Activated CD8-positive, alpha-beta T cell treated with anti-CD3 and anti-CD28 coated beads for 36 hours (primary cell): ENCODE measurements at regions not wholly inside any gene's neighbourhood (a gene's known extent, or its start where the extent isn't known, plus 50 kb on each side); places are given as distances from the start of the nearest gene placed in this dataset.
A peak's percentile ranks its signal among the peaks of the same experiment; 100 is the strongest.

ENCODE experiments used
- ATAC-seq: fragments of 200-7000 bp; cut with Tn5 transposase; one replicate; pipeline ENCODE4 v1.10.0; 2021; ENCODE audit warnings: mild to moderate bottlenecking, moderate library complexity
- CTCF ChIA-PET: fragments of 350-600 bp; sonication (Branson Sonifier 250); formaldehyde crosslinking; loops from one replicate; lab custom pipeline; 2021; ENCODE audit warnings: antibody characterized with exemption; lab: Charles Lee
- POLR2A ChIA-PET: fragments of 350-600 bp; sonication (Branson Sonifier 250); formaldehyde crosslinking; loops from one replicate; lab custom pipeline; 2021; ENCODE audit warnings: antibody characterized with exemption; lab: Charles Lee
- DNase-seq: peaks from one replicate; pipeline ENCODE4 v3.0.0-alpha.2; 2020
- H3K27ac Mint-ChIP-seq: one replicate; pipeline ENCODE4 v1.8.0; 2021; ENCODE audit warnings: mild to moderate bottlenecking, mixed read lengths
- H3K27me3 Mint-ChIP-seq: one replicate; pipeline ENCODE4 v1.8.0; 2021; ENCODE audit warnings: mixed read lengths
- H3K36me3 Mint-ChIP-seq: one replicate; pipeline ENCODE4 v1.8.0; 2021; ENCODE audit warnings: low read depth, mixed read lengths
- H3K4me1 Mint-ChIP-seq: one replicate; pipeline ENCODE4 v1.8.0; 2021; ENCODE audit warnings: low read depth, mixed read lengths
- H3K4me3 Mint-ChIP-seq: one replicate; pipeline ENCODE4 v1.8.0; 2021; ENCODE audit warnings: mild to moderate bottlenecking, moderate library complexity, mixed read lengths
- H3K9me3 Mint-ChIP-seq: one replicate; pipeline ENCODE4 v1.8.0; 2021; ENCODE audit warnings: mixed read lengths
- intact Hi-C: fragments of 100-400 bp; cut with micrococcal nuclease; formaldehyde crosslinking; loops from one replicate; pipeline ENCODE4 v1.10.0; 2022
- TF ChIP-seq, protein P1 (sequence below): fragments of 200-600 bp; IDR thresholded peaks from one replicate; pipeline ENCODE4 v1.8.0; 2022; ENCODE audit warnings: antibody characterized with exemption, mild to moderate bottlenecking

DNA sequence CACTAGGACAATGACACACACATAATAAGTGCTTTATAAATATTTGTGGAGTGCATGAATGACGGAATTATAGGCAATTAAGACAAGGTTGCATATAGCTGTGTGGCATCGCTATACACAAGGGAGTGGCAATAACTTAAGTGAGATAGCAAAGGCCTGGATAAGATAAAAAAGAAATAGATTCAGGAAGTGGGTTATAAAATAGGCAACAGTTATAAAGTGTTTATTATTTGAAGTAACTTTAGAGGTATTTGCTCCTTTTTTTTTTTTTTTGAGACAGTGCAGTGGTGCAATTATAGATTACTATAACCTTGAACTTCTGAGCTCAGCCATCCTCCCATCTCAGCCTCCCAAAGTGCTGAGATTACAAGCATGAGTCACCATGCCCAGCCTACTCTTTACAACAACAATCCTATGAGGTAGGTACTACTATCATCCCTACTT lies 75.9 kb upstream of the LOC128125822 start:
- TF ChIP-seq, protein P1, sequence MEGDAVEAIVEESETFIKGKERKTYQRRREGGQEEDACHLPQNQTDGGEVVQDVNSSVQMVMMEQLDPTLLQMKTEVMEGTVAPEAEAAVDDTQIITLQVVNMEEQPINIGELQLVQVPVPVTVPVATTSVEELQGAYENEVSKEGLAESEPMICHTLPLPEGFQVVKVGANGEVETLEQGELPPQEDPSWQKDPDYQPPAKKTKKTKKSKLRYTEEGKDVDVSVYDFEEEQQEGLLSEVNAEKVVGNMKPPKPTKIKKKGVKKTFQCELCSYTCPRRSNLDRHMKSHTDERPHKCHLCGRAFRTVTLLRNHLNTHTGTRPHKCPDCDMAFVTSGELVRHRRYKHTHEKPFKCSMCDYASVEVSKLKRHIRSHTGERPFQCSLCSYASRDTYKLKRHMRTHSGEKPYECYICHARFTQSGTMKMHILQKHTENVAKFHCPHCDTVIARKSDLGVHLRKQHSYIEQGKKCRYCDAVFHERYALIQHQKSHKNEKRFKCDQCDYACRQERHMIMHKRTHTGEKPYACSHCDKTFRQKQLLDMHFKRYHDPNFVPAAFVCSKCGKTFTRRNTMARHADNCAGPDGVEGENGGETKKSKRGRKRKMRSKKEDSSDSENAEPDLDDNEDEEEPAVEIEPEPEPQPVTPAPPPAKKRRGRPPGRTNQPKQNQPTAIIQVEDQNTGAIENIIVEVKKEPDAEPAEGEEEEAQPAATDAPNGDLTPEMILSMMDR = no peak
- intact Hi-C loops = no loop called here
- H3K36me3 Mint-ChIP-seq = no peaks in the 10 kb centered on the region
- H3K27ac Mint-ChIP-seq = no peak overlapping the region
- no peak overlapping the region for H3K4me3 Mint-ChIP-seq
- H3K9me3 Mint-ChIP-seq = no peaks in the 10 kb centered on the region
- H3K27me3 Mint-ChIP-seq = no peaks in the 10 kb centered on the region
- no peak for ATAC-seq
- DNase-seq = no peak
- no peaks in the 10 kb centered on the region for H3K4me1 Mint-ChIP-seq
- ChIA-PET POLR2A (no interaction called here), CTCF (no interaction called here)

DNA sequence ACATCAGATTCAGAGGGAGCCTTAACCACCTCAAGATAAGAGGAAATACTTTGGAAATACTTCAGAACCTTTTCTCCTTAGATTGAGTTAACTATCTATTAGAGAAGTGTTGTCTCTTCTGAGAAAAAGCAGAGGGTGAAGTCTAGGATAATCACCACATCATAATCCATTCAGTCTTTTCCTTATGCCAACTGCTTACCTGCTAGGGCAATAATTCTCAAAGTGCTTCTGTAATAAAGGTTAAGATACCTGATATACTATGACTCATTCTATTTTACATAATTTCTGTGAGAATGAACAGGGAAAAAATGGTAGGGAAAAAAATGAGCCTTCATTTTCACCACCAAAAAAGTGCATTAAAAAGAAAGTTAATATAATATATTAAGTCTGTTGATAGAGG lies 70.1 kb upstream of the LOC128125822 start:
- Mint-ChIP-seq H3K27ac (no peak overlapping the region), H3K4me1 (peaks cover 3% of the 10 kb centered on the region), H3K36me3 (no peaks in the 10 kb centered on the region), H3K9me3 (no peaks in the 10 kb centered on the region), H3K4me3 (no peak overlapping the region), H3K27me3 (peaks cover 4% of the 10 kb centered on the region)
- intact Hi-C loops = no loop called here
- ATAC-seq (no peak), DNase-seq (no peak)
- POLR2A ChIA-PET = no interaction called here
- TF ChIP-seq, protein P1 = no peak
- CTCF ChIA-PET = no interaction called here

DNA sequence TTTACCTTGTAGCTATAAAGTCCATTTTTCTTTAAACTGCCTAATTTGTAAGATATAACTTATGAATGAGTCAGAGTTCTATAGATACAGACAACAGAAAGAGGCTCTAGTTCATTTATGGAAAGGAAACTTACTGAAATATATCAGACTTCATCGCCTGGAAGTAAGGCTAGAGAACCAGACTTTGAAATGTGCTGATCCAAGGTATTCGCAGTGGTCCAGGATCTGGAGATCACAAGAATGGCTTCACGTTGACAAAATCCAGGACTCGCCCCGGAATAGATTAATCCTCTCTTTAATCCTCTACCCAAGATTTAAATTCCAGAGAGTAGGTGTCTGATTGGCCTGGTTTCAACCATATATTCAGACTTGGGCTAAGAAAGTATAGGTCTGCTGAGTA lies 69.1 kb upstream of the LOC128125822 start:
- Mint-ChIP-seq H3K27me3 (peaks cover 4% of the 10 kb centered on the region), H3K4me3 (no peak overlapping the region), H3K36me3 (no peaks in the 10 kb centered on the region), H3K27ac (no peak overlapping the region), H3K9me3 (no peaks in the 10 kb centered on the region), H3K4me1 (peaks cover 3% of the 10 kb centered on the region)
- DNase-seq (no peak), ATAC-seq (no peak)
- intact Hi-C loops = no loop called here
- ChIA-PET CTCF (no interaction called here), POLR2A (no interaction called here)
- TF ChIP-seq, protein P1 = no peak

DNA sequence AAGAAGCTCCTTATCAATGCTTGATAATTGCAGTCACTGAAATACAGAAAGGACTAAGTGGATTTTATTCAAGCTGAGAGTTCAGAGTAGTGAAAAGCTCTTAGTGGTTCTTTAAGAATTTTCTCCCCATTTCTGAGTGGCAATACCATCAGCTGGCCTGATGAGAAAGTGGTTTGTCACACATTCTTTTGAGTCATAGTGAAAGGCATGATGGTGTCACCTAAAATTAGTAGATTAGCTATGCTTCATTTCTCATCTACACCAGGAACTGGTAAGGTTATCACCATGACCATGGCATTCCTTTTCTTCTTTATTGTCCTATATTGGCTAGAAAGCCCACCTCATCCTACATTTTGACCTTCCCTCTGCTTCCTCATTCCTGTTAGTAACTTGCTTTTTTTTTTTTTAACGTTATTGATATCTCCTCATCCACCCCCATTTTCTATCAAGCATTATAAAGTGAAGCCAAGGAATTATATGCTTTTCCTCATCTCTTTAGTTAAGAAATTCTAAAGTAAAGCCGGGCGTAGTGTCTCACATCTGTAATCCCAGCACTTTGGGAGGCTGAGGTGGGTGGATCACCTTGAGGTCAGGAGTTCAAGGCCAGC lies 67.4 kb upstream of the LOC128125822 start:
- no peak overlapping the region for H3K27ac Mint-ChIP-seq
- intact Hi-C loops = no loop called here
- DNase-seq (no peak), ATAC-seq (peak; percentile 72)
- no peak overlapping the region for H3K4me3 Mint-ChIP-seq
- no peaks in the 10 kb centered on the region for H3K36me3 Mint-ChIP-seq
- no peaks in the 10 kb centered on the region for H3K9me3 Mint-ChIP-seq
- ChIA-PET POLR2A (interaction anchor here (1.2 kb wide), 1 partner anchor 69 kb away, joined by 3 read pairs; no protein-coding TSS in a partner anchor), CTCF (no interaction called here)
- H3K27me3 Mint-ChIP-seq = peaks cover 4% of the 10 kb centered on the region
- H3K4me1 Mint-ChIP-seq = peaks cover 3% of the 10 kb centered on the region
- TF ChIP-seq, protein P1 = no peak

DNA sequence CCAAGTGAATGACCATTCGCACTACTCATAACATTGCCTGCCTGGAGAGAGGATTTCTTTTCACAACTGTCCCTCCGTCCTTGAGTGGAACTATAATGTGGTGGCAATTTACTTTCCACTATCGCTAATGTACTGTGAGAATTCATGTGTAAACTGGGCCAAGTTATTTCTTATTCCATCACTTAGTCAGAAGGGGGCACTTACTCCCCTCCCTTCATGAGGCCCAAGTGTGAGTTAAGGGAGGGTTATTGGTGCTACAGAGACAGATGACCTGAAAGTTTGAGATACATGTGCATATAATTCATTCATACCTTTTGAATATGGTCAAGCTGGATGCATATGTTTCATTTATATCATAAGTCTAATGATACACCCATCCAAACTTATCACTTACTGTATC lies 65.2 kb upstream of the LOC128125822 start:
- H3K4me1 Mint-ChIP-seq = peaks cover 3% of the 10 kb centered on the region
- TF ChIP-seq, protein P1 = no peak
- DNase-seq (no peak), ATAC-seq (no peak)
- POLR2A ChIA-PET = no interaction called here
- no peaks in the 10 kb centered on the region for H3K9me3 Mint-ChIP-seq
- peaks cover 4% of the 10 kb centered on the region for H3K27me3 Mint-ChIP-seq
- H3K4me3 Mint-ChIP-seq = no peak overlapping the region
- intact Hi-C loops = no loop called here
- no peaks in the 10 kb centered on the region for H3K36me3 Mint-ChIP-seq
- H3K27ac Mint-ChIP-seq = no peak overlapping the region
- CTCF ChIA-PET = no interaction called here
